AG04450 (cell line): ENCODE measurements at regions not wholly inside any gene's neighbourhood (a gene's known extent, or its start where the extent isn't known, plus 50 kb on each side); places are given as distances from the start of the nearest gene placed in this dataset.

Source experiments
- CTCF ChIA-PET: fragments of 300-600, 350-600 bp; formaldehyde crosslinking; extraction: SDS; loops from one replicate; lab custom pipeline; 2022; ENCODE audit warnings: antibody characterized with exemption, inconsistent platforms; lab: Charles Lee
- POLR2A ChIA-PET: fragments of 350-600 bp; formaldehyde crosslinking; extraction: SDS; loops from one replicate; lab custom pipeline; 2021; ENCODE audit warnings: antibody characterized with exemption, inconsistent platforms; lab: Yijun Ruan, JAX
- DNase-seq: peaks from one replicate; pipeline ENCODE4 v3.0.0-alpha.2; 2011; ENCODE audit warnings: low read depth, low spot score
- H3K27ac ChIP-seq: one replicate; pipeline ENCODE4 v1.5.1; 2012; ENCODE audit warnings: low read depth, low read length, control low read depth
- H3K27me3 ChIP-seq: one replicate; pipeline ENCODE4 v1.6.0; 2012; ENCODE audit warnings: low read length; ENCODE audit not compliant: control insufficient read depth, insufficient read depth
- H3K4me3 ChIP-seq: 2 replicates; pipeline ENCODE4 v1.5.1; 2011; ENCODE audit warnings: mild to moderate bottlenecking, low read depth, low read length, control low read depth
- H3K9me3 ChIP-seq: 2 replicates; pipeline ENCODE4 v1.5.1; 2012; ENCODE audit warnings: low read length; ENCODE audit not compliant: control insufficient read depth, insufficient read depth
- CTCF ChIP-seq: IDR thresholded peaks from 2 replicates; pipeline ENCODE4 v1.5.1; 2011; ENCODE audit warnings: low read depth, low read length, control low read depth, inconsistent platforms

- CTCF ChIA-PET, result interaction anchor here (0.8 to 2.0 kb wide), 5 partner anchors 10 to 222 kb away, joined by 3 to 4 read pairs (median 3); partner anchors contain the start of gene ALPK1
Observed at GRCh38 chr4:112075906-112076305, 69.3 kb upstream of the FAM241A start.

GRCh38 chr4:112076919-112077608, 68.2 kb upstream of the FAM241A start:
- no peak for DNase-seq
- no peak overlapping the region for H3K27ac ChIP-seq
- ChIA-PET POLR2A (no interaction called here), CTCF (interaction anchor here (2.0 kb wide), 1 partner anchor 220 kb away, joined by 4 read pairs; the partner anchor contains the start of gene ALPK1)
- no peaks in the 10 kb centered on the region for H3K9me3 ChIP-seq
- no peaks in the 10 kb centered on the region for H3K27me3 ChIP-seq
- no peak for TF ChIP-seq CTCF
- H3K4me3 ChIP-seq, result no peak overlapping the region

More at GRCh38 chr4:112075906-112076305, 69.3 kb upstream of the FAM241A start:
- H3K4me3 ChIP-seq, result no peak overlapping the region
- POLR2A ChIA-PET, result no interaction called here
- TF ChIP-seq CTCF, result no peak
- no peak overlapping the region for H3K27ac ChIP-seq
- H3K27me3 ChIP-seq, result no peaks in the 10 kb centered on the region
- no peaks in the 10 kb centered on the region for H3K9me3 ChIP-seq
- DNase-seq, result no peak

- DNase-seq, result no peak
- Histone ChIP-seq H3K9me3 (no peaks in the 10 kb centered on the region), H3K27ac (no peak overlapping the region), H3K27me3 (no peaks in the 10 kb centered on the region), H3K4me3 (no peak overlapping the region)
- CTCF ChIA-PET, result no interaction called here
- POLR2A ChIA-PET, result no interaction called here
- no peak for TF ChIP-seq CTCF
Observed at GRCh38 chr4:112077743-112078142, 67.5 kb upstream of the FAM241A start.

GRCh38 chr4:112082954-112083586, 62.2 kb upstream of the FAM241A start:
- CTCF ChIA-PET, result interaction anchor here (2.0 kb wide), 1 partner anchor 17 kb away, joined by 8 read pairs; no protein-coding TSS in a partner anchor
- H3K9me3 ChIP-seq, result no peaks in the 10 kb centered on the region
- no peak overlapping the region for H3K4me3 ChIP-seq
- POLR2A ChIA-PET, result no interaction called here
- TF ChIP-seq CTCF, result no peak
- DNase-seq, result peak; percentile 21
- H3K27me3 ChIP-seq, result no peaks in the 10 kb centered on the region
- no peak overlapping the region for H3K27ac ChIP-seq
